ENCODE measurements at regions not wholly inside any gene's neighbourhood (a gene's known extent, or its start where the extent isn't known, plus 50 kb on each side); places are given as distances from the start of the nearest gene placed in this dataset.
A peak's percentile ranks its signal among the peaks of the same experiment; 100 is the strongest.

DNA sequence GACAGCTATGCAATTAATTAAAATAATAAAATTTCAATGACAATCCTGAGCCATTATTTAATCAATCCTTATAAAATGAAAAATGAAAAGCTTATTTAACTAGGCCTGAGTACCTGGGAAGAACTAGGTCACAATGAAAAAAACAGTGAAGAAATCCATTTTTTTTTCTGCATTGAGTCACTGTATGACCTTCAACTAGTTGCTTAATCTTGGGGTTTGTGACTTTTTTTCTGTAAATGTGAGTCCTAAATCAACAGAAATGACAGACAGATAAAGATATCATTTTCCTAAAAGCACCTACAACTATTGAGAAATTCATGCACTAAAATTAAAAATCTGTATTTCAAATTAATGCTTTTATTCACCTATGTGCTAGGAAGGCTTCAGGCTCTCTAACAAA, 96.8 kb downstream of the TMEM26 start:
- no peak for DNase-seq (ENCODE audit: low spot score)

DNA sequence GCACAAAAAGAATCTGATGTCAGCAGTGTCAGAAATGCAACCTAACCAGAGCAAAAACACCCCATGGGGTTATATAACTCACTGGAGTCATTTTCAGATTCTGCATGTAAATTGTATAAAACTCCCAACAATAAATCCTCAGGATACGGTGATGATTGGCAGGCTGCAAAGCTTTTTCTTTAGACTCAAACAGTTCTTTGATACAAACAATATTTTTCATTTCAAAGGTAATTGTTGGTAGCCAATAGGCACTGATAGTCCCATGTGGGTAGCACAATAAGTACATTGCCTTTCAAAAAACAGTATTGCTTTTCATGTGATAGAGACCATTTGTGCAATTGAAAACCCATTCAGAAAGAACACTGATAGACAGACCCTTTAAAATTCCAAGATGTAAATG, 98.0 kb downstream of the TMEM26 start:
- no peak for DNase-seq (ENCODE audit: low spot score)

GRCh38 chr10:61354401-61354975, 98.7 kb downstream of the TMEM26 start:
- DNase-seq (ENCODE audit: low spot score), result no peak

DNA sequence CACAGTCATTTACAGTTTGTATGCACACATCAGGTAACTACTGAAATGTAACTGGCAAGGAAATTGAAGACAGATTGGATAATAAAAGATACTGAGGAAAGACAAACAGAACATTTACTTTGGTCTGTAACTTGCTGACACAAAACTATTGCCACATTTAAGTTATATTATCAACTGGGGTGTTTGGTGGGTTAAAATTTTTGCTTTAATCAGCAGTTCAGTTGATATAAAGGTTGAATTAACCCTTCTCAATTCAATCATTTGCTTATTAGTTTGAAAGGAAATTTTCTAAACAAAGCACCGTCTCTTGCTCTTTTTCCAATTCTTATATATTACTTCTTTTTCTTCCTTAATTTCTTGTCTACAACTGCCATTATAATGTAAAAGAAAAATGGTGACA, 102.4 kb downstream of the TMEM26 start:
- DNase-seq (ENCODE audit: low spot score), result no peak

DNA sequence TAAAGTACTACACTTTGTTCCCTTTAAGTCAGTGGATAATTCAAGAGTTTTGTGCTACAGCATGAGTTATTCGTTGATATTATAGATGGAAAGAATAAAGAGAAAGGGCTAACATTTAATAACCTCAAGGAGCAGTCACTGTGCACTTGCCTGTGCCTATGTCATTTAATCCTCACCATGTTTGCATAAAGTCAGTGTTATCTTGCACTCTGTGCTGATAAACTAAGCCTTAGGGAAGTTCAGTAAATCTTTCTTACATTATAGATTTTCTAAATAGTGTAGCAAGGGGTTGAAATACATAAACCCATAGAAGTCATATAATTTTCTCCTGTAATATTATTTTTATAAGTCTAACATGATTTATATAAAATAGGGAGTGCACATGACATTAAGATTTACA, 103.1 kb downstream of the TMEM26 start:
- DNase-seq (ENCODE audit: low spot score), result no peak

- no peak for DNase-seq (ENCODE audit: low spot score)
These were observed 106.3 kb downstream of the TMEM26 start for GRCh38 chr10:61346796-61347413.

DNA sequence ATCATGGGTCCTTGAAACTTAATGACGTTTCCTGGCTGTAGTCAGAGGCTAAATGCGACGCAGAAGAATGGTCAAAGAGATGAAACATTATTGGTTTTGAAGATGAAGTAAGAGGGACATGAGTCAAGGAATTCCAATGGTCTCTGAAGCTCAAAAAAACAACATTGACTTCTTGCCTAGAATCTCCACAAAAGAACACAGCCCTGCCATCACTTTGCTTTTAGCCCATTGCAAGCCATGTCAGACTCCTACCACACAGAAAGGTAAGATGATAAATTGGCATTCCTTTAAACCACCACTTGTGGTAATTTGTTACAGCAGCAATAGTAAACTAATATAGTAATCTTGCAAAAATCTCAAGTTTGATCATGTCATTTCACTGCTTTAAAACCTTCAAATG, 109.4 kb downstream of the TMEM26 start:
- no peak for DNase-seq (ENCODE audit: low spot score)

DNA sequence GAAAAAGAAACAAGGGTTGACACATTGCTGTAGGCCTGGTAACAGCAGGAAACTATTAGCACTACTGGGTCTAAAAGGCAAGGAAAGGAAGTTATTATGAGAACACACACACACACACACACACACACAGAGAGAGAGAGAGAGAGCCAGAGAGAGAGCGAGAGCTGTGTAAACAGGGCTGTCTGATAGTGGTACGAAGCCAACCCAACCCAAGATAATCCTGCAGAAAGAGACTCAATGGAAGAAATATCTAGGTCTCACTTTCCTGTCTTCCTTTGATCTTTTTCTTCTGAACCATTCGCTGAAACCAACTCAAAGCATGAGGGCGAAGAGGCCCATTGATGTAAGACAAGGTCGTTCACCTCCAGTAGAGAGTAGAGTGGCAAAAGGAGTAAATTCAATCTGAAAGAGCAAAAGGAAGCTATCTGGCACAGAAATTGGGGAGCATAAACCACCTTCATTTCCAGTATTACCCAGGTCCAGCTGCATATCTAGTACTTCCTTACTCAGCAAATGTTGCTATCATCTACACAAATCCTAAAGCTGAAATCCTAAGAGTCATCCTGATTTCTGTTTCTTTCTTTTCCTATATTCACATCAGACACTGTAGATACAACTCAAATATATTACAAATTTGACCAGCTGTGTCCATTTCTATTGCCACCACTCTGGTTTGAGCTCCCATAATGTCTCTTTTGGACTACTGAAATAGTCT, 110.2 kb downstream of the TMEM26 start:
- no peak for DNase-seq (ENCODE audit: low spot score)

DNA sequence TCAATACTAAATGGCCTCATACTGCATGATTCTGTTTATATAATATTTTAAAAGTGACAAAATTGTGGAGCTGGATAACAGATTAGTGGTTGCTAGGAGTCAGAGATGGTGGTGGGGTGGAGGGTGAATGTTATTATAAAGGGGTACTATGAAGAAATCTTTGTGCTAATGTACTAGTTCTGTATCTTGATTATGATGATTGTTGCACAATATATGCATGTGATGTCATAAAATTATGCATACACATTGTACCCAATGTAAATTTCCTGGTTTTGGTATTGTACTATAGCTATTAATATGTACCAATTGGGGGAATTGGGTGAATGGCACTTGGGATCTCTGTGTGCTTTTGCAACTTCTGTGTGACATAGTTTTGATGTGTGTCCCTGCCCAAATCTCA, 112.2 kb downstream of the TMEM26 start:
- no peak for DNase-seq (ENCODE audit: low spot score)

- DNase-seq (ENCODE audit: low spot score), result no peak
These were observed 115.0 kb downstream of the TMEM26 start for GRCh38 chr10:61338146-61338545.

DNA sequence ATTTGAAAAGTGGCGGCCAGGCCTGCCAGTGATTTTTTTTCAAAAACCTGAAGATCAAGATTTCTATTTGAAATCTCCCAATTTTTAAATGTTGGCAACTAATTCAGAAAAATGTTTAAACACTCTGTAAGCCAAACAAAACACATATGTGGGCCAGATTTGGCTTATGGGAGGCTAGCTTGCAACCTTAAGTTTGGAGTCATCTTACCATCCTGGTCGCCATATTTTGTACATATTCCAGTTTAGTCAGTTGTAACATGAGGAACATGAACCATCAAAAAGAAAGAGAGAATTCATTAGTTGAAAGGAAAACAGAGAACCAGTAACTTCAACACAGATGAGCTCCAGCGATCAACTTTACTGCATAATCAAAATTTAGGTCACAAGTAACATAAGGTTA, 115.4 kb downstream of the TMEM26 start:
- no peak for DNase-seq (ENCODE audit: low spot score)

- DNase-seq (ENCODE audit: low spot score), result no peak
These were observed 116.3 kb downstream of the TMEM26 start for GRCh38 chr10:61336831-61337230.

GRCh38 chr10:61335359-61335758, 117.8 kb downstream of the TMEM26 start:
- DNase-seq (ENCODE audit: low spot score), result no peak

- peak; percentile 61 for DNase-seq (ENCODE audit: low spot score)
These were observed 120.6 kb downstream of the TMEM26 start for GRCh38 chr10:61332581-61332980.

DNA sequence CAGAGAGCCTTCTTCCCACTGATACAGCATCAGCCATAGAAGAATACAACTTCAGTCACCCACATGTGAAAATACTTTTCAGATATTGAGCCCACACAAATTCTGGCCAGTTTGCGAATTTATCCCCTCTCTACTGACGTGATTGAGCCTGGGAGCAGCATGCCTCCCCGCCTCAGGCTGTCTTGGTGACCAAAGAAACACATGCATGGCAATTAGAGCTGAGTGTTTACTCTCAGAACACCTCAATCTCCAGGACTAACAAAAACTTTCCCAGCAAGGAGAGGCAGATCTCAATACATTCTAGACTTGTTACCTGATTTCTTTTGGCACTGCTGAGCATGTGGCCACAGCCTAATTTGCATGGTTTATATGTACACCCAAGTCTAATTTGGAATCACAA, 122.5 kb downstream of the TMEM26 start:
- no peak for DNase-seq (ENCODE audit: low spot score)

DNA sequence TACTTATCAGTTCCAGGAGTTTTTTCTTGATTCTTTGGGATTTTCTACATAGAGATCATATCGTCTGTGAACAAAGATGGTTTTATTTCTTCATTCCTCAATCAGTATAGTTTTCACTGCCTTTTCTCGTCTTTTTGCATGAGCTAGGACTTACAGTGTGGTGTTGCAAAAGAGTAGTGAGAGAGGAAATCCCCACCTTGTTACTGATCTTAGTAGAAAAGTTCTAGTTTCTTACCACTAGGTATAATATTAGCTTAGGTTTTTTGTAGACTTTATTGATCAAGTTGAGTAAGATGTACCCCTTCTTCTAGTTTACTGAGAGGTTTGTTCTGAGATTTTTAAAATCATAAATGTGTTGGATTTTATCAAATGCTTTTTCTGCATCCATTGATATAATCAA, 123.3 kb downstream of the TMEM26 start:
- no peak for DNase-seq (ENCODE audit: low spot score)

DNA sequence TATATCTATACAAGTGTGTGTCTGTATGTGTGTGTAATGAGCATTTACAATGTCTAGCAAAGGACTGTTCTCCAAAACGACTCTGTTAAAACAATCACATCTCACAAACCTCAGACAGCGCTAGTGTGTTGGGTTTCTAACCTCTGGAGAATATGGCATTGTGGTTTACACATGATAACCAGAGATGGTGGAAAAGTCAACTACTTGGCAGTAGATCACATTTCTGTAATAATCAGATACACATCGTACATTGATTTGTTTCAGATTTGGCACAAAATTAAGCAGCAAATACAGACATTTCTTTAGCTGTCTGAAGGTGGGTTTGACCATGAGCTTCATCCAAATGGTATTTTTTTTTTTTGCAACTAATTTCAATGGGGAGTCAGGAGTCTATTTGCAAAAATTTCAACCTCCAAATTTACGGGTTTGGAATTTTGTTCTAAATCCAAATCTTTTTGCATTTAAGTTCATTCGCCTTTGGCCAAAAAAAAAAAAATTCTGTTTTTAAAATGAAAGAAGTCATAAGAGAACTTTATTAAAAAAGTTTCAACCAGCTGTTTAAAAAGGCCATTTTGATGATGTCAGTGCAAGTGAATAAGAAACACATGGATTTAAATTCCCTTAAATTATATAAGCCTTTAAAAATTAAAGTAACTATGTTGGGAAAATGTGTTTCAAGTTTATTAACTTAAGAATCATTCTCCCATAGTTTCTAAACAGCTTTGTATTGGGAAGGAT, 127.8 kb downstream of the TMEM26 start:
- DNase-seq (ENCODE audit: low spot score), result no peak

- DNase-seq (ENCODE audit: low spot score), result no peak
These were observed 129.5 kb downstream of the TMEM26 start for GRCh38 chr10:61323726-61324125.

GRCh38 chr10:61321041-61321857, 131.9 kb downstream of the TMEM26 start:
- DNase-seq (ENCODE audit: low spot score), result no peak

DNA sequence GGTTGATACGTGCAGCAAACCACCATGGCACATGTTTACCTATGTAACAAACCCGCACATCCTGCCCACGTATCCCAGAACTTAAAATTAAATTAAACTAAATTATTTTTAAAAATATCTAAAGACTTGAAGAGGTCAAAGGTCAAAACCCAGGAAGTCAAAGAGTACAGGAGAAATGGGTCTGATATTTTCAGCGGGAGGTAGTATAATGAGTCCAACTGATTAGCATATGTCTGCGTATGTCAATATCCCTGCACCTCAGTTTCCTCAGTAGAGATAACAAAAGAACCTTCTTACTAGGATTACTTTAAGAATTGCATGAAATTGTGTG, 133.0 kb downstream of the TMEM26 start:
- DNase-seq (ENCODE audit: low spot score), result no peak

- no peak for DNase-seq (ENCODE audit: low spot score)
These were observed 133.6 kb downstream of the TMEM26 start for GRCh38 chr10:61319386-61320256.

Data from putamen (tissue), 1 donor.